HUES48 (cell line): ENCODE measurements at regions not wholly inside any gene's neighbourhood (a gene's known extent, or its start where the extent isn't known, plus 50 kb on each side); places are given as distances from the start of the nearest gene placed in this dataset.
"Not testable (repeated sequence)": the region's sequence is repeated elsewhere in the genome, so short reads cannot be mapped to it uniquely, and the experiment has no call there.

Experiments used
- H3K27ac ChIP-seq: one replicate; pipeline ENCODE4 v1.7.0; 2013; ENCODE audit warnings: low read depth, low read length, inconsistent platforms
- H3K27me3 ChIP-seq: 2 replicates; pipeline ENCODE4 v1.6.1; 2013; ENCODE audit warnings: mild to moderate bottlenecking, low read length; ENCODE audit not compliant: control insufficient read depth, insufficient read depth
- H3K36me3 ChIP-seq: 2 replicates; pipeline ENCODE4 v1.6.1; 2013; ENCODE audit warnings: low read length; ENCODE audit not compliant: control insufficient read depth, insufficient read depth
- H3K4me1 ChIP-seq: 2 replicates; pipeline ENCODE4 v1.6.1; 2013; ENCODE audit warnings: mild to moderate bottlenecking, low read length; ENCODE audit not compliant: control insufficient read depth, insufficient read depth
- H3K4me3 ChIP-seq: 2 replicates; pipeline ENCODE4 v1.5.1; 2013; ENCODE audit warnings: mild to moderate bottlenecking, low read depth, low read length
- H3K9ac ChIP-seq: 2 replicates; pipeline ENCODE4 v1.6.1; 2013; ENCODE audit warnings: mild to moderate bottlenecking, low read depth, low read length, moderate library complexity
- H3K9me3 ChIP-seq: 2 replicates; pipeline ENCODE4 v1.6.1; 2013; ENCODE audit warnings: low read length; ENCODE audit not compliant: control insufficient read depth, insufficient read depth

DNA sequence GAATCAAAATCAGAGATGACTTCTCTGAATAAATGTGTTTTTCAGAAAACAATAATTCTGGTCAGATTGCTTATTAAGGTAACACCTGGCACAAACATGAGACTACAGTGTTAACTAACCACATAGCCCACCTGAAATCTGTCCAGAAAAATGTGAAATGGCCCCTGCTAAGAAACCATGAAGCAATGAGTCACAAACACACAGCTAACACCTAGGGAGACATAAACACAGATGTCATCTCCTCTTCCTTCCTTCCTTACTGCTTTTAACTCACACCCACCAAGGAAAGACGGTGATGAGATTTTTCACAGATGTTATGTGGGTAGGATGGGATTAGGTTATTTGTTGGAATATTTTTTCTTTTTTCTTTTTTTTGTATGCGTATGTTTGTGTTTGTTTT lies 315.0 kb upstream of the STAC start:
- Histone ChIP-seq H3K27ac (no peak overlapping the region), H3K9me3 (no peaks in the 10 kb centered on the region), H3K9ac (no peak overlapping the region), H3K27me3 (no peaks in the 10 kb centered on the region), H3K4me1 (no peaks in the 10 kb centered on the region), H3K36me3 (no peaks in the 10 kb centered on the region), H3K4me3 (no peak overlapping the region)

GRCh38 chr3:36075491-36075890 lies 304.8 kb upstream of the STAC start:
- H3K27me3 ChIP-seq = no peaks in the 10 kb centered on the region
- no peaks in the 10 kb centered on the region for H3K36me3 ChIP-seq
- H3K9me3 ChIP-seq = no peaks in the 10 kb centered on the region
- H3K9ac ChIP-seq = no peak overlapping the region
- H3K4me3 ChIP-seq = no peak overlapping the region
- no peak overlapping the region for H3K27ac ChIP-seq
- H3K4me1 ChIP-seq = peaks cover 9% of the 10 kb centered on the region; the same call in 1 of the 2 replicates

DNA sequence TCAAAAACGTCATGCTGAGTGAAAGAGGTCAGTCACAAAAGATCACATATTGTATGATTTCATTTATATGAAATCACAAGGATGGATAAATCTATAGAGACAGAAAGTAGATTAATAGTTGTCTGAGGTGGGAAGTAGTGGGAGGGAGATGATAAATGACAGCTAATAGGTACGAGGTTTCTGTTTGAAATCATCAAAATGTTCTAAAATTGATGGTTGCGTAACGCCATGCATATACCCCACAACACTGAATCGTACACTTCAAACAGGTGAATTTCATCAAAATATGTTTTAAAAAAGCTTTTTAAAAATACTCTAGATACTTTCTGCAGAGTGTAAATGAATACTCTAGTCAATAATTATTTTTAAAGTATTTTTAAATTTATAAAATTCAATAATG lies 303.0 kb upstream of the STAC start:
- Histone ChIP-seq H3K27me3 (no peaks in the 10 kb centered on the region), H3K4me3 (no peak overlapping the region), H3K9ac (no peak overlapping the region)

GRCh38 chr3:36082958-36083357 lies 297.3 kb upstream of the STAC start:
- H3K27me3 ChIP-seq, H3K9me3 ChIP-seq, H3K4me1 ChIP-seq, H3K9ac ChIP-seq, H3K36me3 ChIP-seq, H3K4me3 ChIP-seq, H3K27ac ChIP-seq: not testable (repeated sequence)

More for the DNA sequence above, 303.0 kb upstream of the STAC start:
- no peaks in the 10 kb centered on the region for H3K9me3 ChIP-seq
- H3K4me1 ChIP-seq = no peaks in the 10 kb centered on the region
- H3K36me3 ChIP-seq = no peaks in the 10 kb centered on the region
- no peak overlapping the region for H3K27ac ChIP-seq

GRCh38 chr3:36095238-36095637 lies 285.1 kb upstream of the STAC start:
- Histone ChIP-seq H3K4me1 (no peaks in the 10 kb centered on the region), H3K36me3 (no peaks in the 10 kb centered on the region), H3K27me3 (no peaks in the 10 kb centered on the region), H3K4me3 (no peak overlapping the region), H3K9ac (no peak overlapping the region), H3K9me3 (no peaks in the 10 kb centered on the region), H3K27ac (no peak overlapping the region)

DNA sequence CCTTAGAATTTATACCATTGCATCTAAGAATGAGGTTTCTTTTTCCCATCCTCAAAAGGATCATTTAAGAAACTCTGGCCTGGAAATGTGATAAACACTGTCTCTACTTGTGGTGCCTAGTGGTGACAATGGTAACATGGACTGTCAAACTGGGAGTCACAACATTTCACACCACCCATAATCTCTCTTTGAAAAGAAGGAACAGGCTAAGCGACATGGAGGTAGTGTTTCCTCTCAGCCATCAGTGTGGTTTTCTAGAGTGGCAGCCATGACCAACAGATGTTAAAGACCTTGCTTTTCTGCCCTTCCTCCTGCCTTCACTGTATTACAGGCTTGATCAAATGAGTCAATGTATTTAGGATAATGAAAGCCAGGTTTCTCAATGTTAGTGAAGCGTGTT lies 283.1 kb upstream of the STAC start:
- H3K4me3 ChIP-seq = no peak overlapping the region
- H3K27ac ChIP-seq = no peak overlapping the region
- no peak overlapping the region for H3K9ac ChIP-seq
- no peaks in the 10 kb centered on the region for H3K9me3 ChIP-seq
- no peaks in the 10 kb centered on the region for H3K36me3 ChIP-seq
- H3K27me3 ChIP-seq = no peaks in the 10 kb centered on the region
- H3K4me1 ChIP-seq = 0 out of 2 replicates have a peak, but pooled peaks cover 3% of the 10 kb centered on the region

DNA sequence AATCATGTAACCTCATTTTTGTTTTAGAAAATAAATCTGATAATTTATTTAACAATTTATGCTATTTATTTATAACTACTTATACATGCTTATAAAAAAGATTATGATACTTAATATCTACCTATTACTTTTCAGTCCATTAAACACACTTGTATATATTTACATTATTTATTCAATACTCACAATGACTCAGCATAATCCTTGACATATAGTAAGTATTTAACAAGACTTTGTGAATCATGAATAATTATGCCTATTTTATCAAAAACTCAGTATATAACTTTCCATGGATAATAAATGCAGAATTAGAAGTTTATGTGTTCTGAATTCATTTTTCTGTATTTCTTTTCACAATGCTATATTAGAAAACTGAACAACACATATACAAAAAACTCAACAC lies 266.0 kb upstream of the STAC start:
- H3K27ac ChIP-seq = no peak overlapping the region
- no peaks in the 10 kb centered on the region for H3K27me3 ChIP-seq
- no peaks in the 10 kb centered on the region for H3K9me3 ChIP-seq
- no peak overlapping the region for H3K9ac ChIP-seq
- H3K4me1 ChIP-seq = no peaks in the 10 kb centered on the region
- no peak overlapping the region for H3K4me3 ChIP-seq
- H3K36me3 ChIP-seq = no peaks in the 10 kb centered on the region

- Histone ChIP-seq H3K9ac (no peak overlapping the region), H3K27me3 (no peaks in the 10 kb centered on the region), H3K27ac (no peak overlapping the region), H3K36me3 (no peaks in the 10 kb centered on the region), H3K4me1 (peaks cover 19% of the 10 kb centered on the region), H3K9me3 (no peaks in the 10 kb centered on the region; the same call in 1 of the 2 replicates), H3K4me3 (no peak overlapping the region)
Measured at GRCh38 chr3:36124118-36124796, 256.0 kb upstream of the STAC start.

GRCh38 chr3:36132214-36132613 lies 248.1 kb upstream of the STAC start:
- Histone ChIP-seq H3K4me3 (no peak overlapping the region), H3K9ac (no peak overlapping the region), H3K27ac (no peak overlapping the region), H3K36me3 (no peaks in the 10 kb centered on the region), H3K4me1 (no peaks in the 10 kb centered on the region), H3K9me3 (no peaks in the 10 kb centered on the region; the same call in 1 of the 2 replicates), H3K27me3 (no peaks in the 10 kb centered on the region)

DNA sequence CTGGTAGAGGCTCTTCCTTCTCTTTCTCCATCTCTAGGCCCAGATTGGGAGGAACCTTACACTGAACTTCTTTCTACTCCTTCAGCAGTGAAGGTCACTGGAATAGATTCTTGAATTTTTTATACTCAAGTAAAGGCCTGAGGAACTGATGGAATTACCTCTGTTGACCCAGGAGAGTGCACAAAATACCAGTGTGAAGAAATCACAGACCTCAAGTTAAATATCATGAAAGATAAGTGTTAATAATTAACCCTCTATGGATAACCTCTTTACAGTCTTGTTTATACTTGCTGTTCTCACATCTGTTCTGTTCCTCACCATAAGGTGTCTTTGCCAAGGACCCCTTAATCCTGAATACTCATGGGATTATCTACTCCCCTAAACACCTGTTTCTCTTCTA lies 244.4 kb upstream of the STAC start:
- no peak overlapping the region for H3K9ac ChIP-seq
- H3K4me3 ChIP-seq = no peak overlapping the region
- no peaks in the 10 kb centered on the region for H3K36me3 ChIP-seq
- H3K27ac ChIP-seq = no peak overlapping the region
- no peaks in the 10 kb centered on the region for H3K4me1 ChIP-seq
- no peaks in the 10 kb centered on the region for H3K9me3 ChIP-seq
- H3K27me3 ChIP-seq = no peaks in the 10 kb centered on the region

DNA sequence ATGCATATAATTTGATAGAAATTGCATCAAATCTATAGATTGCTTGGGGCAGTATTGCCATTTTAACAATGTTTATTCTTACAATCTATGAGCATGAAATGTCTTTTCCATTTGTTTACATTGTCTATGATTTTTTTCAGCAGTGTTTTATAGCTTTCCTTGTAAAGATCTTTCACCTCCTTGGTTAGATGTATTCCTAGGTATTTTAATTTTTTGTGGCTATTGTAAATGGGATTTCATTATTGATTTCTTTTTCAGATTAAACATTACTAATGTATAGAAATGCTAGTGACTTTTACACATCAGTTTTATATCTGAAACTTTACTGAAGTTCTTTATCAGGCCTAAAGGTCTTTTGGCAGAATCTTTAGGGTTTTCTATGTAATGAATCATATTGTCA lies 237.6 kb upstream of the STAC start:
- no peaks in the 10 kb centered on the region for H3K36me3 ChIP-seq
- no peaks in the 10 kb centered on the region for H3K9me3 ChIP-seq
- H3K4me3 ChIP-seq = no peak overlapping the region
- no peaks in the 10 kb centered on the region for H3K27me3 ChIP-seq
- H3K27ac ChIP-seq = no peak overlapping the region
- no peaks in the 10 kb centered on the region for H3K4me1 ChIP-seq
- no peak overlapping the region for H3K9ac ChIP-seq
